ENCODE measurements at regions not wholly inside any gene's neighbourhood (a gene's known extent, or its start where the extent isn't known, plus 50 kb on each side); places are given as distances from the start of the nearest gene placed in this dataset.

- Histone ChIP-seq H3K27me3 (replicated peaks) (no peaks in the 10 kb centered on the region), H3K4me3 (ENCODE audit: low read depth, low read length) (no peak overlapping the region), H3K36me3 (replicated peaks) (no peaks in the 10 kb centered on the region), H3K27ac (no peak overlapping the region)
- TF ChIP-seq CTCF (IDR thresholded peaks at IDR 0.05; ENCODE audit: low read depth, low read length, missing control alignments), result no peak
- no peak for DNase-seq
- in situ Hi-C loops (cut with HindIII; ENCODE audit: low pct_ligation_motif_present, low sequenced_read_pairs), result no loop called here
These were observed 166.7 kb downstream of the FAM43A start for GRCh38 chr3:194852345-194852744.

GRCh38 chr3:194852831-194853508, 167.3 kb downstream of the FAM43A start:
- in situ Hi-C loops (cut with HindIII; ENCODE audit: low pct_ligation_motif_present, low sequenced_read_pairs), result no loop called here
- no peaks in the 10 kb centered on the region for H3K27me3 ChIP-seq (replicated peaks)
- no peak overlapping the region for H3K4me3 ChIP-seq (ENCODE audit: low read depth, low read length)
- TF ChIP-seq CTCF (IDR thresholded peaks at IDR 0.05; ENCODE audit: low read depth, low read length, missing control alignments), result no peak
- no peak overlapping the region for H3K27ac ChIP-seq
- H3K36me3 ChIP-seq (replicated peaks), result no peaks in the 10 kb centered on the region
- no peak for DNase-seq

- in situ Hi-C loops (cut with HindIII; ENCODE audit: low pct_ligation_motif_present, low sequenced_read_pairs), result no loop called here
These were observed 168.5 kb downstream of the FAM43A start for GRCh38 chr3:194854206-194854605.

GRCh38 chr3:194854659-194855390, 169.1 kb downstream of the FAM43A start:
- DNase-seq, result no peak
- no peak overlapping the region for H3K27ac ChIP-seq
- in situ Hi-C loops (cut with HindIII; ENCODE audit: low pct_ligation_motif_present, low sequenced_read_pairs), result no loop called here
- no peak overlapping the region for H3K4me3 ChIP-seq (ENCODE audit: low read depth, low read length)
- no peaks in the 10 kb centered on the region for H3K36me3 ChIP-seq (replicated peaks)
- TF ChIP-seq CTCF (IDR thresholded peaks at IDR 0.05; ENCODE audit: low read depth, low read length, missing control alignments), result no peak
- no peaks in the 10 kb centered on the region for H3K27me3 ChIP-seq (replicated peaks)

More at GRCh38 chr3:194854206-194854605, 168.5 kb downstream of the FAM43A start:
- TF ChIP-seq CTCF (IDR thresholded peaks at IDR 0.05; ENCODE audit: low read depth, low read length, missing control alignments), result no peak
- no peak for DNase-seq
- Histone ChIP-seq H3K27ac (no peak overlapping the region), H3K27me3 (replicated peaks) (no peaks in the 10 kb centered on the region), H3K36me3 (replicated peaks) (no peaks in the 10 kb centered on the region), H3K4me3 (ENCODE audit: low read depth, low read length) (no peak overlapping the region)

GRCh38 chr3:194856296-194856695, 170.6 kb downstream of the FAM43A start:
- DNase-seq, result no peak
- Histone ChIP-seq H3K27ac (no peak overlapping the region), H3K4me3 (ENCODE audit: low read depth, low read length) (no peak overlapping the region), H3K36me3 (replicated peaks) (no peaks in the 10 kb centered on the region), H3K27me3 (replicated peaks) (no peaks in the 10 kb centered on the region)
- in situ Hi-C loops (cut with HindIII; ENCODE audit: low pct_ligation_motif_present, low sequenced_read_pairs), result no loop called here
- no peak for TF ChIP-seq CTCF (IDR thresholded peaks at IDR 0.05; ENCODE audit: low read depth, low read length, missing control alignments)
